ENCODE measurements at regions not wholly inside any gene's neighbourhood (a gene's known extent, or its start where the extent isn't known, plus 50 kb on each side); places are given as distances from the start of the nearest gene placed in this dataset.
"Not testable (repeated sequence)": the region's sequence is repeated elsewhere in the genome, so short reads cannot be mapped to it uniquely, and the experiment has no call there.

GRCh38 chr3:90062631-90063200, 955.3 kb downstream of the EPHA3 start:
- no peak for DNase-seq (ENCODE audit: low read depth)

GRCh38 chr3:90068783-90069182, 961.4 kb downstream of the EPHA3 start:
- no peak for DNase-seq (ENCODE audit: low read depth)

DNA sequence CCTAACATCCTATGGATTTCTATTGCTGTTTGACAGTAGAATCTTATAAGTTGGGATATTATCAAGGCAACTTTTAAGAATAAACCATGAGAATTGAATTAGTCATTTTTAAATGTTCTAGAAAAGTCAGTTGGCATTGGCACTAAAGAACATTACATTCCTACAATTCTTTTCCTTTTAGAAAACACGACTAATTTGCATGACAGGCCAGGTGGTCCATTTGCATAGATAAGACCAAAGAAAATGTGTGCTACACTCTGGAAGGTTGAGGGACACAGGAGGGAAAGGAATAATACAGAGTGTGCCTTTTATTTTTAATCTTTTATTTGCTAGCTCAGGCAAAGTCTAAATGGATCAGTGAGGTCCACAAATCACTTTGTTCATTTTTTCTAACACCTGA, 962.3 kb downstream of the EPHA3 start:
- no peak for DNase-seq (ENCODE audit: low read depth)

DNA sequence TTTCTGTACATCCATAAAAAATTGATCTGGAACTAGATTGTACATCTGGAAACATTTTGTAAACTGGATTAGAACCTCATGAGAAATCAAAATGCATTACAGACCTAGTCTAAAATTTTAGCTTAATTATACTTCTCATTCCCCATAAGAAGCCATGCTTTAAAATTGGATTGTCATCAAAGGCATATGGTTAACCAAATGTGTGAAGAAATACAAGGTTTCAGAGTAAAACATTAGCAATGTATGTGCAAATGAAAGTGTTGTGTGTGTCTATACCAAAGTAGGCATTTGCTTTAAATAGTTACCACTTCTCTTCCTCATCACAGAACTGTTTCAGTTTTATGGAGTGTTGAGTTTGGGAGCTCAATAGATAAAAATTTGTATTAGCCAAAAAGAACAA, 968.7 kb downstream of the EPHA3 start:
- no peak for DNase-seq (ENCODE audit: low read depth)

- no peak for DNase-seq (ENCODE audit: low read depth)
These were observed 973.6 kb downstream of the EPHA3 start for GRCh38 chr3:90080988-90081387.

GRCh38 chr3:90086297-90086696, 978.9 kb downstream of the EPHA3 start:
- DNase-seq (ENCODE audit: low read depth), result not testable (repeated sequence)

DNA sequence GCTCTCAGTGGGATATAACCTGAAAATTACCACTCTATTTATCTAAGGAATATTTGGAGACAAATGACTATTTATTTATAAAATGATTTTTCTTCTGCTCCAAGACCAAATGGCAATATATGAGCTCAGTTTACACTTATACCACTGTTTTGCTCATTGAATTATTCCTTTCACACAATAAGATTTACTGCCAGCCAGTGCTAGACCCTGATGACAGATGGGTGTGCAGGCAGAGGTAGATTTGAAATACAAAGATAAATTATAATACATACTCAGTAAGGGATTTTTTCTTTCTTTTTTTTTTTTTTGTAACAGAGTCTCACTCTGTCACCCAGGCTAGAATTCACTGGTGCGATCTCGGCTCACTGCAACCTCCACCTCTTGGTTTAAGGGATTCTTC, 980.3 kb downstream of the EPHA3 start:
- no peak for DNase-seq (ENCODE audit: low read depth)

DNA sequence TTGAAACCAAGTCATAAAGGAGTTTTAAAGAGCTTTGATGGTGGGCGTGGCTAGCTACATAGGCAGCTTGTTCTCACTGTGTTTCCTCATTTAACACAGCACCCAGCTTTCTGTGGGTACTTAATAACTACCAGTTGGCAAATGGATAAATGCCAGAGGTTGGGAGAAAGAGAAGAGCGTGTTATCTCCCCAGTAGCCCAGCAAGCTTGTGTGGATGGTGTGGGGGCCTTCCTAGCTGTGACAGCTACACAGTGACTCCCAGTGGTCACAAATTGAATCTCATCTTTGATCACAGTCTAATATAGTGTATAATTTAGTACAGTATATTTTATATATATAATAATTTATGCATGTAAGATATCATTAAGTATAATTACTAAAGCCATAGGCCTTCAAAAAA, 984.1 kb downstream of the EPHA3 start:
- no peak for DNase-seq (ENCODE audit: low read depth)

- DNase-seq (ENCODE audit: low read depth), result no peak
These were observed 985.6 kb downstream of the EPHA3 start for GRCh38 chr3:90092994-90093393.

- no peak for DNase-seq (ENCODE audit: low read depth)
These were observed 988.4 kb downstream of the EPHA3 start for GRCh38 chr3:90095811-90096210.

DNA sequence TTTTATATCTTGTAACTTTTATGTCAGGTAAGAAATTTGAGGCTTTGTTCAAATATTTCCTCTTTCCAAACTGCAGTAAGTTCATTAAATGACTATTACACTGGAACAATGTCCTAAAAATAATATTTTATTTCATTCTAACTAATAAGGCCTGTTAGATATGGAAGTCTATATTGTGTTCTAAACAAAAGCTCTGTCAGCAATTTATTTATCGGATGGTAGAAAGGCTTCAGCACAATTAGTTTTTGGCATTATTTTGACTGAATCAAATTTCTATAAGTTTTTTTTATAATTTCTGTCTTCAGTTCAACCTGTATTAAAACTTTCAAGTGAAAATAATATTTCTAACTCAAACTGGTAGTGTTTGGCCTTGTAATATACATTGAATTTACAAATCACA, 992.1 kb downstream of the EPHA3 start:
- DNase-seq (ENCODE audit: low read depth), result no peak

DNA sequence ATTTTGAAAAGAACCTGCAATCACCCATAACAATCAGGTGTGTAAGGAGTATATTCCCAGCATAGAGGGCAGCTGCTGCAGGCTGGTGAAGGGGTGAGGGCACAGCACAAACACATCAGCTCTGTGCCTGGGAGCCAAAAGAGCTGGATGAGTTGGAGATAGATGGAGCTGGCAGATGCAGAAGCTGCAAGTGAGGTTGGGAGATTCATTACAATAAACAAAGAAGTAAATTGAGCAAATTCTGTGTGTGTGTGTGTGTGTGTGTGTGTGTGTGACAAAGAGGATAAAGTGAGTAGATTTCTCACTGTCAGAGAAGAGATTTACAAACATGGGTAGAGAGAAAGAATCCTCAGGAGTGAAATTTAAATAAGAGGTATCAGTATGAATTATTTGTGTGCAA, 994.7 kb downstream of the EPHA3 start:
- no peak for DNase-seq (ENCODE audit: low read depth)

DNA sequence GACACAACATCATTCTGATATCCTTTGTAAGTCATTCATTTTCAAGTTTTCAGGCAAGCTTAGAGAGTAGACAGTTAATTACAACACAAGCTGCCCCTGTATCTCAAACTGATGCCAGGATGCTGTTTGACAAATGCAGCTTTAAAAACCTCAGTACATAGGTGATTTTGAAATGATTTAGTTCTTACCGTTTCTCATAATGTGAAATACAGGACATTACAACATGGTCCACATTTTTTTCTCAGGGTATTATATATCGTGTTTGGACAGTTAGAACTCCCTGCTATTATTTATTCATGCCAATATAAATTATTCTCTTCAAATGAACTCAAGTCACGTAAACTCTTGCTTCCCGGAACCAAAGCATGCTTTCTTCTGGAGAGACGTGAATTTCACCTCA, 1013.9 kb downstream of the EPHA3 start:
- DNase-seq (ENCODE audit: low read depth), result no peak

GRCh38 chr3:90128391-90128790, 1021.0 kb downstream of the EPHA3 start:
- no peak for DNase-seq (ENCODE audit: low read depth)

GRCh38 chr3:90129730-90130129, 1022.3 kb downstream of the EPHA3 start:
- DNase-seq (ENCODE audit: low read depth), result no peak

DNA sequence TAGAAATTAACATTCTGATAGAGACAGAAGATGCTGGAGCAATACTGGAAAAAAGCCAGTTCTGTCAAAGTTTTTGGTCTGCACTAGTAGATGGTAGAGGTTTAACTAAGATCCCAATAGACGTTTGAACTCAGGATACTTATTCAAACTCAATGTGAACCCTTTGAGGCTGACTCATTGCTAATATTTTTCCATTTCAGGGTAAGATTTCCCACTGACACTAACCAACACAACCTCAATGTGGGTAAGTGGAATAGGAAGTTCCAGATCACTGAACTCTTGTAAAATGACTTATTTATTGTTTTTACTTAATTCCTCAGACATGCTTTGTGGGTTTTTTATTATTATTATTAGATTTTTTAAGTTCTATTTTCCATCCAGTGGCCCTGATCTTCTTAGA, 1024.8 kb downstream of the EPHA3 start:
- DNase-seq (ENCODE audit: low read depth), result no peak

DNA sequence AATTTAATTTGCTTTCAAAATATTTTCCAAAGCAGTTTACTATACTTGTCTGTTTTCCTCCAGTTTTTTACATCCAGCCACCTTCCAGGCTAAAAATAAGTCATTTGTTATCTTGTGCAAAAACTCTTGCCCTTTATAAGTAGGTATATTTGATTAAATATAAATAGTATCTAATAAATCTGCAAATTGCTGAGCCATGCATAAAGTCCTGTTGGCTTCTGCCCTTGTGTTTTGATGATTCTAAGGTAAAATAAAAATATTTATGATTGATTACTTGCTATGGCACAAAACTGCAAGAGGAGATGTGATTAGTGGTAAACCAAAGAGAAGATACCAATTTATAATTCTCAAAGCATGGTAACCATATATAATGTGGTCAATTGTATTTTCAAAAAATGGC, 1026.7 kb downstream of the EPHA3 start:
- no peak for DNase-seq (ENCODE audit: low read depth)

GRCh38 chr3:90136456-90137191, 1029.2 kb downstream of the EPHA3 start:
- no peak for DNase-seq (ENCODE audit: low read depth)

- DNase-seq (ENCODE audit: low read depth), result no peak
These were observed 1037.9 kb downstream of the EPHA3 start for GRCh38 chr3:90145094-90145860.

DNA sequence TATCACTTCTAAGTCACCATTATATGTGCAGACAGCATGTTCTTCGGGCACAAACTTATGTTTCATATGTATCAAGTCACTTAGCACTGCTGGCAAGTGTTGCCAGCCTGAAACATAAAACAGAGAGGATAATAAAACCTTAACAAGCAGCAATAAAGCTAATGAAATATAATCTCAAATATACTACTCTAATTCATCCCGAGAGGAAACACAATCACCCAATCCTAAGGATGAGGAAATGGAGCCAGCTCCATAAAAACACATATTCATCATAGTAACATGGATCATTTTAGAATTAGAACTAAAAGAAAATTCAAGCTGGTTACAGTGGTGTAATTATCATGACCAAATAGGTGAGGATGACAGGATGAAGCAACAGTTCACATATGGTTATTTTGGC, 1072.7 kb downstream of the EPHA3 start:
- no peak for DNase-seq (ENCODE audit: low read depth)

DNA sequence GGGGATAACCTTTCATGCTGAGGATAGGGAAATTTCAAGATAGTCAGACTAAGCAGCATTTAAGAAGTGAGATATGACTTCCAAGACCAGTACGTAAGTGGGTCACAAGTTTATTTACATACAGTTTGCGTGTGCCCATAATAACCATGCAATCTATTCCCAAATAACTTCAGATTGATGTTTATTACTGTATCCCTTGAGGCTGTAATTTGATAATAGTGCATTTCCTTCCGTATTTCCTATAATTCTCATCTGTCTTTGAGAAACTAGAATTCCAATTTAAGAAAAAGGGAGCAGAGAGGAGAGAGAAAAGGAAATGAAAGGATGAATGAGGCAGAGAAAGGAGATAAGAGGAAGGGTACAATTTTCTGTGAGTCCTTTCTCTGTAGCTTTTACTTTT, 1073.1 kb downstream of the EPHA3 start:
- DNase-seq (ENCODE audit: low read depth), result no peak

GRCh38 chr3:90182291-90182976, 1075.0 kb downstream of the EPHA3 start:
- DNase-seq (ENCODE audit: low read depth), result peak; percentile 13

DNA sequence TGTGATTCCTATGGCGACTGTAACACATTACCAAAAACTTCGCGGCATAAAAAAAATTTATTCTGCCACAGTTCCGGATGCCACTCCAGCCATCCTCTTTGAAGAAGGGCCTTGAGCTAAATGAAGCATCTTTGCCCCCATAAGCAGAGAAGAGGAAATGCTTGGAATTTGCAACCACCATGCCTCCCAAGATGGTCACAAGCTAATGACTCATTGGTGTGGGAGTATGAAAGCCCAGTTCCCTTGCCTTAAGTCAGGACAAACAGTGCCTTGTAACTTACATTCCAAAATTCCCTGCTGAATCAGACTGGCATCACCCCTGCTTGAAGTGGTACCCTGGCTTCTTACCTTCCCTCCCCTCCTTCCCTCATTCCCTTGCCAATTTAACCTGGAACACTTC, 1077.4 kb downstream of the EPHA3 start:
- DNase-seq (ENCODE audit: low read depth), result peak; percentile 34
